Cardiac fibroblast (primary cell): ENCODE measurements at regions not wholly inside any gene's neighbourhood (a gene's known extent, or its start where the extent isn't known, plus 50 kb on each side); places are given as distances from the start of the nearest gene placed in this dataset.
"Not testable (repeated sequence)": the region's sequence is repeated elsewhere in the genome, so short reads cannot be mapped to it uniquely, and the experiment has no call there.

Source experiments
- DNase-seq, 2 donors: peaks; one replicate each; pipeline versions ENCODE4 v3.0.0 to v3.0.0-alpha.2; 2010; ENCODE audit warnings: low read depth in 2 of 2
- H3K4me3 ChIP-seq, 2 donors: replicated peaks in 1 of 2; 1 replicate in 1 of 2; 2 replicates in 1 of 2; pipeline ENCODE4 v1.5.1; 2011; ENCODE audit warnings: low read depth in 2 of 2, low read length in 2 of 2, mild to moderate bottlenecking in 2 of 2, moderate library complexity in 1 of 2
- TF ChIP-seq, protein P1 (sequence below): IDR thresholded peaks from one replicate; pipeline ENCODE4 v1.5.1; 2011; ENCODE audit warnings: low read depth, mild to moderate bottlenecking, low read length, inconsistent platforms

DNA sequence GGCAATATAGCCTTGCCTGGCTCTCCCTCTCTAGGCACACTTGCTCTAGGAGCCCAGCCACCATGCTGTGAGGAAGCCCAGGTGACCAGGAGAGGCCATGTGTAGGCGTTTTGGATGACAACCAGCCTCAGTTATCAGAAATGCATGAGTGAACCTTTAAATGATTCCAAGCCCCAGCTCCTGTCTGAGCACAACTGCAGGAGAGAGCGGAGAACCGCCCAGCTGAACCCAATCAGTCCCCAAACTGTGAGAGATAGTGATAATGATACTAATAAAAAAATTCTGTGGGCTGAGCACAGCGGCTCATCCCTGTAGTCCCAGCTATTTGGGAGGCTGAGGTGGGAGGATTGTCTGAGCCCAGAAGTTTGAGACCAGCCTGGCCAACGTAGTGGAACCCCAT is 83.8 kb upstream of the TOX2 start:
- TF ChIP-seq, protein P1, sequence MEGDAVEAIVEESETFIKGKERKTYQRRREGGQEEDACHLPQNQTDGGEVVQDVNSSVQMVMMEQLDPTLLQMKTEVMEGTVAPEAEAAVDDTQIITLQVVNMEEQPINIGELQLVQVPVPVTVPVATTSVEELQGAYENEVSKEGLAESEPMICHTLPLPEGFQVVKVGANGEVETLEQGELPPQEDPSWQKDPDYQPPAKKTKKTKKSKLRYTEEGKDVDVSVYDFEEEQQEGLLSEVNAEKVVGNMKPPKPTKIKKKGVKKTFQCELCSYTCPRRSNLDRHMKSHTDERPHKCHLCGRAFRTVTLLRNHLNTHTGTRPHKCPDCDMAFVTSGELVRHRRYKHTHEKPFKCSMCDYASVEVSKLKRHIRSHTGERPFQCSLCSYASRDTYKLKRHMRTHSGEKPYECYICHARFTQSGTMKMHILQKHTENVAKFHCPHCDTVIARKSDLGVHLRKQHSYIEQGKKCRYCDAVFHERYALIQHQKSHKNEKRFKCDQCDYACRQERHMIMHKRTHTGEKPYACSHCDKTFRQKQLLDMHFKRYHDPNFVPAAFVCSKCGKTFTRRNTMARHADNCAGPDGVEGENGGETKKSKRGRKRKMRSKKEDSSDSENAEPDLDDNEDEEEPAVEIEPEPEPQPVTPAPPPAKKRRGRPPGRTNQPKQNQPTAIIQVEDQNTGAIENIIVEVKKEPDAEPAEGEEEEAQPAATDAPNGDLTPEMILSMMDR = no peak

DNA sequence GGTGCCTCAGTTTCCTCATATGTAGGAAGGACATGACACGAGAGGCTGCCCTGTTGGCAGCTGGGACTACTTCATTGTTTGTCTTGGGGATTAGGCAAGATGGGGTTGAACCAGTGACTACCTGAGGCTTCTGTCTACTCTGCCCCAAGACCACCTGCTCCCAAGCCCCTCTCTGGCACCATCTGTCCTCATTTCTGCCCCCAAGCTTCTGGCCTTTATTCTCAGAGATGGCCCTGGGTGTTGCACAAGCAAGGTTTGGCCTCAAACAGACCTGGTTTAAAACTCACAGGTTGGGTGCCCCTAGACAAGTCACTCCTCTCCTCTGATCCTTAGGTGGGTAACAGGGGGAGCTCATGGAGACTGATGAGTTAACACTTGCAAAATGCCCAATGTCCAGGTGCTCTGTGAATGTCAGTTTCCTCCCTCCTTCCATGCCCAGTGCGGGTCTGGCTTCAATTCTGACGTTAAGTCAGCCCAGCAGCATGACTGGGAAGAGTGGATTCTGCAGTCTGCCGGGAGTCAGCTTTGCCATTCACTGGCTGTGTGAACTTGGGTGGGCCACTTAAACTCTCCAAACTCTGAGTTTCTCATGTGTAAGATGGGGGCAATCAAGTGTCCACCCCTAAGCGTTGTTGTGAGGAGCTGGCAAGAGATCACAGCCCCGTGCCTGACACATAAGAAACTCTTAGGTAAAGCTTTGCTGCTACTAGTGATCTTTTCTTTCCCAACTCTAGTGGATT is 84.5 kb upstream of the TOX2 start:
- no peak for DNase-seq
- TF ChIP-seq, protein P1 = no peak
- H3K4me3 ChIP-seq = no peak overlapping the region

More for the DNA sequence above, 83.8 kb upstream of the TOX2 start:
- no peak for DNase-seq
- H3K4me3 ChIP-seq = no peak overlapping the region

DNA sequence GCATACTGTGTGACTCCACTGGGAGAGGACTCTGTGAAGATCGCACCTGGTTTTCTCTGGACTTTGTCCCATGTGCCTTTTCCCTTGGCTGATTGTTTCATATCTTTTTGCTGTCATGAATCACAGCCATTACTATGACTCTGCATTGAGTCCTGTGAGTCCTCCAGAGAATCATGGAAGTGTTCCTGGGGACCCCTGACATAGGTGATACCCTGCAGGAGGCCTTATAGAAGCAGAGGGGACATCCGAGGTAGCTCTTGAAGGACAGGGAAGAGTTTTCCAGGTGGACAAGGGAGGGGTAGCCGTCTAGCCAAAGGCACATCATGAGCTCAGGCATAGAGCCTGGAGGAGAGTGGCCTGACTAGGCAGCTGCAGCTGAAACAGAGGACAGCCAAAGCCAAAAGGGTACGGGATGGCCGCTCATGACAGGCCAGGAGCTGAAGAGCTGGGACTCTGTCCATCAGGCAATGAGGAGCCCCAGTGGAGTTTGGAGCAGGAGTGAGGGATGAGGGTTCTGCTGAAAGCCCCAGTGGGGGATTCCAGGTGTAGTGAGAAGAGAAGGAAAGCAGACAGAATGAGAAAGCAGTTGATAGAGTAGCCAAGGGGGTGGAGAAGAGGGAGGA is 86.6 kb upstream of the TOX2 start:
- no peak for DNase-seq
- TF ChIP-seq, protein P1 = no peak
- no peak overlapping the region for H3K4me3 ChIP-seq

DNA sequence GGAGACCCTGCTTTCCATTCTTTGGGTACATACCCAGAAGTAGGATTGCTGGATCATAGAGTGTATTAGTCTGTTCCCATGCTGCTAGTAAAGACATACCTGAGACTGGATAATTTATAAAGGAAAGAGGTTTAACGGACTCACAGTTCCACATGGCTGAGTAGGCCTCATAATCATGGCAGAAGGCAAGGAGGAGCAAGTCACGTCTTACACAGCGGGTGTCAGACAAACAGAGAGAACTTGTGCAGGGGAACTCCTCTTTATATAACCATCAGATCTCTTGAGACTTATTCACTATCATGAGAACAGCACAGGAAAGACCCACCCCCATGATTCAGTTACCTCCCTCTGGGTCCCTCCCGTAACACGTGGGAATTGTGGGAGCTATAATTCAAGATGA is 87.7 kb upstream of the TOX2 start:
- not testable (repeated sequence) for H3K4me3 ChIP-seq, DNase-seq

DNA sequence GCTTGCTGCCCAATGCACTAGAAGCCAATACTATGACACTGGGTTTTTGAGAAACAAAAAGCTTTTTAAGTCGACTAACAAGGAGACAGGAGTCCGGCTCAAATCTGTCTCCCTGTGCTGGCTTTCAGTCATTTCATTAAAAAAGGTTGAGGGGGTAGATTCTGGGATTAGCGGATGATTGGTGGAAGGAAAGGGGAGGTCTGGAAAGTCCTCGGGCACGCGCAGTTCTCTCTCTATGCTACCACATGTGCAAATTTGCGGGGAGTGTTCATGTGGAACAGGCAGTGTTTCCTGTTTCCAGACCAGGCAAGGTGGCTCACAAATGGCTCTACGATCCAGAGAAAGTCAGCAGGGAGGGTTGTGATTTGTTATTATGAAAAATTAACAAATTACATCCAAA is 89.1 kb upstream of the TOX2 start:
- TF ChIP-seq, protein P1 = no peak
- no peak for DNase-seq
- no peak overlapping the region for H3K4me3 ChIP-seq

DNA sequence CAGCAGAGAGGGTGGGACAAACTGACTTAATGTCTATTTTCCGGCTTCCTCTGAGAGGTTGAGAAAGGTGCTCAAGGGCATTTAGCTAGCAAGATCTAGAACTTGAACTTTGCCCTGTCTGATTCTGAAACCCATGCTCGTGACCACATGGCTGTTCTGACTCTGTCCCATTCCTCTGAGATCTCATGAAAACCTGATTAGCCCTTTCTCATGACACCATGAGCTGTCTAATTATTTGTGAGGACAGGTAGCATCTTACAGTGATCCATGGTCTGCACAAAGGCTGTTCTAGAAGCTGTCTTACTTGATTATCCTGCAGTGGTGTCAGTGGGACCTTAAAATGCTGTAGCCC is 89.6 kb upstream of the TOX2 start:
- no peak for DNase-seq
- TF ChIP-seq, protein P1 = no peak
- H3K4me3 ChIP-seq = no peak overlapping the region

DNA sequence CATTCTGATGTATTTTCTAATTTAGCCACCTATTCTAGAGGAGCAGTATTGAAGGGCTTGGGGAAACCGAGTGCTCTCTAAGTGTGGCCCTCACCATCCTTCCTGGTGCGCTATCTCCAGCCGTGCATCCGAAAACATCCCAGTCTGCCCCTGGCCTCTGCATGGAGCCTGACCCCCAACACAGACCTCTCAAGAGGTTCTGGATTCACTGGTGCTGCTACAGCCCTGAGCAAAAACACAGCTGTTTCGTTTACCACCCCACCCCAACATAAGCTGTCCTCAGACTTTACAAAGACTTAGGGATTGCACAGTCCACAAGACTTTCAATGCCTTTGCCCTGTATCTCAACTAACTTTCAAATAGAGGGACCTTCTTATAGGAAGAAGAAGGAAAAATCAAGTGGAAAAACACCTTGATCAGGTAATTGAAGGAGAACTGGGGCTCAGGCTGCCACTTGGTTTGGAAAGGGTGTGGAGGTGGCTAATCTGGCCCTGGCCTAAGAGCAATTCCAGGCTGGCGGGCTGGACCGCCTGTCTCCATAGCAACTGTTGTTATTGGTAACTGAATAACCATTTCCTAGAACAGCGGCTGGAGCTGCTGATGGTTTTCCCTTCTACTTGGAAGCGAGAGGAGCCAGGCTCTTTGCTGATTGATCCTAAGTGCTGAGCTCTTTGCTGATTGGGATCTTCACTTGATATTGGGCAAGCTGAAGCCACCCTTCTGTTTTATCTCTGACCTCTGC is 90.2 kb upstream of the TOX2 start:
- TF ChIP-seq, protein P1 = no peak
- DNase-seq = peak; percentile 57 to 69
- H3K4me3 ChIP-seq = no peak overlapping the region
